GM12878 (cell line): ENCODE measurements at regions not wholly inside any gene's neighbourhood (a gene's known extent, or its start where the extent isn't known, plus 50 kb on each side); places are given as distances from the start of the nearest gene placed in this dataset.

Experiments used
- ATAC-seq: fragments of 200-7000 bp; cut with Tn5 transposase; 3 replicates; pipeline ENCODE4 v1.9.1; 2020; ENCODE audit warnings: mild to moderate bottlenecking, moderate library complexity
- BruUV-seq: library from RNA; stranded (reverse); fragments of 400-500 nt; replicated peaks from 2 replicates; lab custom pipeline; 2021; lab: Mats Ljungman, UMichigan
- CTCF ChIA-PET: fragments of 300-600 bp; sonication (Branson Sonifier 250); formaldehyde crosslinking; extraction: SDS; loops from one replicate; lab custom pipeline; 2021; ENCODE audit warnings: inconsistent platforms; lab: Yijun Ruan, JAX
- POLR2A ChIA-PET: fragments of 350-600 bp; formaldehyde crosslinking; extraction: SDS; loops from one replicate; lab custom pipeline; 2021; ENCODE audit warnings: inconsistent platforms; lab: Charles Lee
- RAD21 ChIA-PET: fragments of 300-600 bp; sonication (Branson Sonifier 250); formaldehyde crosslinking; loops from one replicate; lab custom pipeline; 2023; ENCODE audit warnings: antibody characterized with exemption; ENCODE audit not compliant: unreplicated experiment; lab: Charles Lee
- SMC1A ChIA-PET: fragments of 300-600 bp; sonication (Branson Sonifier 250); formaldehyde crosslinking; loops from one replicate; lab custom pipeline; 2023; ENCODE audit not compliant: unreplicated experiment, uncharacterized antibody; lab: Charles Lee
- DNase-seq: peaks from one replicate; pipeline ENCODE4 v3.0.0-alpha.2; 2011; ENCODE audit warnings: low read depth, low spot score
- FAIRE-seq: peaks from 3 replicates; lab custom pipeline; 2011; peaks lifted over from hg19 to GRCh38; lab: Jason Lieb, UNC
- H2AFZ ChIP-seq: 2 replicates; pipeline ENCODE4 v1.6.0; 2011; ENCODE audit warnings: low read depth, low read length, control low read depth; ENCODE audit not compliant: control insufficient read depth
- H3K27ac ChIP-seq: 2 replicates; pipeline ENCODE4 v1.5.1; 2011; ENCODE audit warnings: control low read depth; ENCODE audit not compliant: control insufficient read depth, insufficient read depth
- H3K27me3 ChIP-seq, 2 experiments: replicated peaks in 1 of 2; 2 replicates each; pipeline versions ENCODE4 v1.6.0 to v1.6.1; 2011; ENCODE audit warnings: low read length in 1 of 2; ENCODE audit not compliant: control insufficient read depth in 2 of 2, insufficient read depth in 2 of 2
- H3K36me3 ChIP-seq, 2 experiments: 2 replicates each; pipeline ENCODE4 v1.5.1; 2011; ENCODE audit warnings: low read length in 1 of 2; ENCODE audit not compliant: control insufficient read depth in 2 of 2, insufficient read depth in 2 of 2
- H3K4me1 ChIP-seq: 2 replicates; pipeline ENCODE4 v1.6.1; 2011; ENCODE audit warnings: mild to moderate bottlenecking, low read length, moderate library complexity, mixed read lengths; ENCODE audit not compliant: control insufficient read depth, insufficient read depth
- H3K4me2 ChIP-seq: 2 replicates; pipeline ENCODE4 v1.6.0; 2011; ENCODE audit warnings: control low read depth; ENCODE audit not compliant: control insufficient read depth, insufficient read depth
- H3K4me3 ChIP-seq: fragments of 200-600 bp; sonication (generic); 2 replicates; pipeline ENCODE4 v1.5.1; 2016
- H3K79me2 ChIP-seq: 2 replicates; pipeline ENCODE4 v1.6.0; 2011; ENCODE audit warnings: low read length; ENCODE audit not compliant: control insufficient read depth, insufficient read depth
- H3K9ac ChIP-seq: 2 replicates; pipeline ENCODE4 v1.8.0; 2011; ENCODE audit warnings: low read length, control low read depth, mixed read lengths; ENCODE audit not compliant: control insufficient read depth, insufficient read depth
- H3K9me3 ChIP-seq: replicated peaks from 3 replicates; pipeline ENCODE4 v1.5.1; 2011; ENCODE audit warnings: mild to moderate bottlenecking, low read length; ENCODE audit not compliant: control insufficient read depth, insufficient read depth
- H4K20me1 ChIP-seq: 2 replicates; pipeline ENCODE4 v1.6.0; 2011; ENCODE audit not compliant: control insufficient read depth, insufficient read depth
- ASH2L ChIP-seq: fragments of 300-600, 200-600 bp; sonication (generic); IDR thresholded peaks from 2 replicates; pipeline ENCODE4 v1.6.1; 2017; ENCODE audit warnings: low read depth, mild to moderate bottlenecking, borderline replicate concordance
- BCL11A ChIP-seq: IDR thresholded peaks from 2 replicates; pipeline ENCODE4 v1.6.1; 2011; ENCODE audit warnings: low read depth, low read length
- CREB1 ChIP-seq: IDR thresholded peaks from 2 replicates; pipeline ENCODE4 v1.6.1; 2012; ENCODE audit warnings: low read depth, mild to moderate bottlenecking, inconsistent platforms
- GATAD2B ChIP-seq: fragments of 450-650 bp; conservative IDR thresholded peaks from 2 replicates; pipeline ENCODE4 v1.6.1; 2017; ENCODE audit warnings: low read depth, mild to moderate bottlenecking, moderate library complexity
- HDGF ChIP-seq: fragments of 450-650 bp; IDR thresholded peaks from 2 replicates; pipeline ENCODE4 v1.6.1; 2016; ENCODE audit warnings: antibody characterized with exemption
- IRF3 ChIP-seq: fragments of 450-650 bp; IDR thresholded peaks from 2 replicates; pipeline ENCODE4 v1.6.1; 2014; ENCODE audit warnings: mild to moderate bottlenecking
- NFIC ChIP-seq: IDR thresholded peaks from 2 replicates; pipeline ENCODE4 v1.6.1; 2012; ENCODE audit warnings: low read depth, mild to moderate bottlenecking, inconsistent platforms, low read length, moderate library complexity
- PAX8 ChIP-seq: fragments of 450-650 bp; IDR thresholded peaks from 2 replicates; pipeline ENCODE4 v1.6.1; 2017; ENCODE audit warnings: mild to moderate bottlenecking, moderate library complexity
- RAD51 ChIP-seq: fragments of 450-650 bp; IDR thresholded peaks from 2 replicates; pipeline ENCODE4 v1.6.1; 2016; ENCODE audit warnings: moderate library complexity, mild to moderate bottlenecking, inconsistent platforms
- SIN3A ChIP-seq: IDR thresholded peaks from 2 replicates; pipeline ENCODE4 v1.6.1; 2012; ENCODE audit warnings: low read depth, low read length, improper control_type of control experiment
- SIX5 ChIP-seq: IDR thresholded peaks from 2 replicates; pipeline ENCODE4 v1.6.1; 2011; ENCODE audit warnings: mild to moderate bottlenecking, low read depth, low read length, moderate library complexity; ENCODE audit not compliant: severe bottlenecking
- SREBF1 ChIP-seq: IDR thresholded peaks from 2 replicates; pipeline ENCODE4 v1.6.1; 2012; ENCODE audit warnings: mild to moderate bottlenecking, low read length
- SUZ12 ChIP-seq: fragments of 200-600 bp; sonication (generic); IDR thresholded peaks from one replicate; pipeline ENCODE4 v1.6.1; 2018; ENCODE audit warnings: antibody characterized with exemption, mild to moderate bottlenecking; ENCODE audit not compliant: unreplicated experiment
- TARDBP ChIP-seq: IDR thresholded peaks from 2 replicates; pipeline ENCODE4 v1.6.1; 2016; ENCODE audit warnings: borderline replicate concordance
- TCF7 ChIP-seq: IDR thresholded peaks from 2 replicates; pipeline ENCODE4 v1.6.1; 2014; ENCODE audit warnings: antibody characterized with exemption, borderline replicate concordance
- ZNF24 ChIP-seq: fragments of 450-650 bp; IDR thresholded peaks from 2 replicates; pipeline ENCODE4 v1.6.1; 2017; ENCODE audit warnings: antibody characterized with exemption, mild to moderate bottlenecking
- ZNF274 ChIP-seq: IDR thresholded peaks from one replicate; pipeline ENCODE4 v1.8.0; 2011; ENCODE audit not compliant: insufficient read length, insufficient read depth
- WGBS: methylation state at CpG from one replicate; pipeline ENCODE4 v1.1.6; 2016; ENCODE audit warnings: low lambda C conversion rate; ENCODE audit not compliant: insufficient replicate concordance, insufficient coverage; ENCODE audit errors: missing lambda C conversion rate; 5-methylcytosine and 5-hydroxymethylcytosine counted together
- in situ Hi-C: fragments of 300-500 bp; cut with MboI; formaldehyde crosslinking; loops from 9 replicates; pipeline ENCODE4 v1.14.3; 2018; ENCODE audit warnings: mixed read lengths
- intact Hi-C: fragments of 100-400 bp; cut with micrococcal nuclease; formaldehyde crosslinking; loops from one replicate; pipeline ENCODE4 v1.14.2; 2022; ENCODE audit not compliant: unreplicated experiment
- TF ChIP-seq, protein P1 (sequence below): IDR thresholded peaks from 2 replicates; pipeline ENCODE4 v1.6.1; 2012; ENCODE audit warnings: low read length, inconsistent platforms

DNA sequence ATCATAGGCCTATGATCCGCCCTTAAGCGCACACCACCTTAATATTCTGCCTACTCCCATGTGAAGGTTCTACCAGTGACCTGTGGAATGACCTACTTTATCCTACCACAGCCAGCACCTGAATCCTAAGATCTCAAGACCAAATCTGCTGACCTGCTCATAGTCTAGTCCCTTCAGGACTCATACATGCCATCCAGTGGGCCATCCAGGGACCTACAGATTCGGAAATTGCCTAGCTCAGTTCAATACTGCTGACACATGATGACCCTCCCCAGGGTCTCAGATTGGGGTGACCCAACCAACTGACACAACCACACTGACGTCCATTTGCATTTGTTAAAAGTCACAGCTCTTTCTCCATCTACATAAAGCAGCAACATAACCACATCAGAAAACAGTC lies 443.8 kb upstream of the ST8SIA4 start:
- TF ChIP-seq RAD51 (no peak), ASH2L (no peak), HDGF (no peak), ZNF24 (no peak), SREBF1 (no peak), SUZ12 (no peak), SIN3A (no peak), NFIC (no peak), IRF3 (no peak), GATAD2B (no peak), SIX5 (no peak), CREB1 (no peak), TARDBP (no peak), BCL11A (no peak), PAX8 (no peak), ZNF274 (no peak), TCF7 (no peak)
- TF ChIP-seq, protein P1, sequence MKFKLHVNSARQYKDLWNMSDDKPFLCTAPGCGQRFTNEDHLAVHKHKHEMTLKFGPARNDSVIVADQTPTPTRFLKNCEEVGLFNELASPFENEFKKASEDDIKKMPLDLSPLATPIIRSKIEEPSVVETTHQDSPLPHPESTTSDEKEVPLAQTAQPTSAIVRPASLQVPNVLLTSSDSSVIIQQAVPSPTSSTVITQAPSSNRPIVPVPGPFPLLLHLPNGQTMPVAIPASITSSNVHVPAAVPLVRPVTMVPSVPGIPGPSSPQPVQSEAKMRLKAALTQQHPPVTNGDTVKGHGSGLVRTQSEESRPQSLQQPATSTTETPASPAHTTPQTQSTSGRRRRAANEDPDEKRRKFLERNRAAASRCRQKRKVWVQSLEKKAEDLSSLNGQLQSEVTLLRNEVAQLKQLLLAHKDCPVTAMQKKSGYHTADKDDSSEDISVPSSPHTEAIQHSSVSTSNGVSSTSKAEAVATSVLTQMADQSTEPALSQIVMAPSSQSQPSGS: no peak
- TF ChIP-seq, all 136 proteins: peak for 0
- FAIRE-seq (no peak), ATAC-seq (peak; percentile 57), DNase-seq (no peak)
- Histone ChIP-seq H3K36me3 (no peaks in the 10 kb centered on the region), H4K20me1 (no peaks in the 10 kb centered on the region), H3K27ac (no peak overlapping the region), H3K4me2 (no peak overlapping the region), H3K4me1 (no peaks in the 10 kb centered on the region), H3K27me3 (no peaks in the 10 kb centered on the region), H3K9me3 (no peaks in the 10 kb centered on the region), H3K4me3 (no peak overlapping the region), H2AFZ (no peak overlapping the region), H3K79me2 (no peaks in the 10 kb centered on the region), H3K9ac (no peak overlapping the region)
- intact Hi-C loops (no loop called here), in situ Hi-C loops (no loop called here)
- RAD21 ChIA-PET: interaction anchor here (0.7 kb wide), 1 partner anchor 948 kb away, joined by 3 read pairs; no protein-coding TSS in a partner anchor
- SMC1A ChIA-PET: interaction anchor here (1.1 to 2.0 kb wide), 3 partner anchors 9 to 917 kb away, joined by 4 to 6 read pairs (median 5); no protein-coding TSS in a partner anchor
- CTCF ChIA-PET: interaction anchor here (0.8 to 1.4 kb wide), 4 partner anchors 9 to 724 kb away, joined by 3 to 5 read pairs (median 4); no protein-coding TSS in a partner anchor
- no TSS peak for BruUV-seq
- WGBS: 45% methylated on average over 4 of the region's 4 CpGs
- POLR2A ChIA-PET: no interaction called here
